HepG2 (cell line): ENCODE measurements at regions not wholly inside any gene's neighbourhood (a gene's known extent, or its start where the extent isn't known, plus 50 kb on each side); places are given as distances from the start of the nearest gene placed in this dataset.

Experiments used
- CBFB ChIP-seq: sonication (generic); formaldehyde crosslinking; IDR thresholded peaks from 2 replicates; pipeline ENCODE4 v1.4.0; 2020; ENCODE audit warnings: missing genetic modification reagents
- EP300 ChIP-seq, 3 experiments: sonication (generic) in 1 of 3; formaldehyde crosslinking in 1 of 3; IDR thresholded peaks; 2 replicates each; pipeline versions ENCODE4 v1.5.1 to v1.6.1; 2011 to 2020; ENCODE audit warnings: low read depth in 2 of 3, low read length in 2 of 3, borderline replicate concordance in 1 of 3, improper control_type of control experiment in 1 of 3, mild to moderate bottlenecking in 1 of 3, missing genetic modification reagents in 1 of 3, moderate library complexity in 1 of 3
- JUND ChIP-seq: sonication (generic); formaldehyde crosslinking; IDR thresholded peaks from 2 replicates; pipeline ENCODE4 v1.8.0; 2022; ENCODE audit warnings: mild to moderate bottlenecking, missing genetic modification reagents
- MAFK ChIP-seq, 2 experiments: IDR thresholded peaks in 1 of 2; conservative IDR thresholded peaks in 1 of 2; 2 replicates each; pipeline ENCODE4 v1.6.1; 2011; ENCODE audit warnings: improper control_type of control experiment in 2 of 2, low read length in 2 of 2
- NFYB ChIP-seq: sonication (generic); formaldehyde crosslinking; IDR thresholded peaks from 2 replicates; pipeline ENCODE4 v1.4.0; 2020; ENCODE audit warnings: missing genetic modification reagents
- NR2C2 ChIP-seq: sonication (generic); formaldehyde crosslinking; IDR thresholded peaks from 2 replicates; pipeline ENCODE4 v1.4.0; 2020; ENCODE audit warnings: missing genetic modification reagents, mild to moderate bottlenecking, moderate library complexity, borderline replicate concordance
- RFX5 ChIP-seq: IDR thresholded peaks from 2 replicates; pipeline ENCODE4 v1.6.1; 2011; ENCODE audit warnings: low read depth, low read length, improper control_type of control experiment
- THAP9 ChIP-seq: sonication (generic); formaldehyde crosslinking; IDR thresholded peaks from 2 replicates; pipeline ENCODE4; 2020; ENCODE audit warnings: missing genetic modification reagents, mild to moderate bottlenecking, borderline replicate concordance
- ZNF549 ChIP-seq: sonication (generic); formaldehyde crosslinking; IDR thresholded peaks from 2 replicates; pipeline ENCODE4 v1.5.0; 2020; ENCODE audit warnings: missing genetic modification reagents
- ZNF776 ChIP-seq: sonication (generic); formaldehyde crosslinking; IDR thresholded peaks from 2 replicates; pipeline ENCODE4 v1.4.0; 2020; ENCODE audit warnings: mild to moderate bottlenecking, missing genetic modification reagents
- TF ChIP-seq, protein P1 (sequence below): sonication (generic); formaldehyde crosslinking; IDR thresholded peaks from 2 replicates; pipeline ENCODE4 v1.5.0; 2020; ENCODE audit warnings: mild to moderate bottlenecking, missing genetic modification reagents, moderate library complexity

- TF ChIP-seq JUND (no peak), ZNF776 (CRISPR knock-in tag) (no peak), MAFK (conservative IDR thresholded peaks at IDR 0.05 in 1 of 2, IDR thresholded peaks at IDR 0.05 in 1 of 2; ENCODE audit: low read length in 2 of 2) (no peak), THAP9 (no peak), ZNF549 (CRISPR knock-in tag) (no peak), EP300 (IDR thresholded peaks at IDR 0.05; ENCODE audit: low read depth in 2 of 2, low read length in 2 of 2) (no peak), EP300 (CRISPR knock-in tag; IDR thresholded peaks at IDR 0.05; ENCODE audit: borderline replicate concordance) (no peak), CBFB (CRISPR knock-in tag) (no peak), NFYB (CRISPR knock-in tag) (no peak), NR2C2 (CRISPR knock-in tag) (no peak), RFX5 (no peak)
- TF ChIP-seq, protein P1, sequence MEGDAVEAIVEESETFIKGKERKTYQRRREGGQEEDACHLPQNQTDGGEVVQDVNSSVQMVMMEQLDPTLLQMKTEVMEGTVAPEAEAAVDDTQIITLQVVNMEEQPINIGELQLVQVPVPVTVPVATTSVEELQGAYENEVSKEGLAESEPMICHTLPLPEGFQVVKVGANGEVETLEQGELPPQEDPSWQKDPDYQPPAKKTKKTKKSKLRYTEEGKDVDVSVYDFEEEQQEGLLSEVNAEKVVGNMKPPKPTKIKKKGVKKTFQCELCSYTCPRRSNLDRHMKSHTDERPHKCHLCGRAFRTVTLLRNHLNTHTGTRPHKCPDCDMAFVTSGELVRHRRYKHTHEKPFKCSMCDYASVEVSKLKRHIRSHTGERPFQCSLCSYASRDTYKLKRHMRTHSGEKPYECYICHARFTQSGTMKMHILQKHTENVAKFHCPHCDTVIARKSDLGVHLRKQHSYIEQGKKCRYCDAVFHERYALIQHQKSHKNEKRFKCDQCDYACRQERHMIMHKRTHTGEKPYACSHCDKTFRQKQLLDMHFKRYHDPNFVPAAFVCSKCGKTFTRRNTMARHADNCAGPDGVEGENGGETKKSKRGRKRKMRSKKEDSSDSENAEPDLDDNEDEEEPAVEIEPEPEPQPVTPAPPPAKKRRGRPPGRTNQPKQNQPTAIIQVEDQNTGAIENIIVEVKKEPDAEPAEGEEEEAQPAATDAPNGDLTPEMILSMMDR (CRISPR knock-in tag) = no peak
Measured at GRCh38 chr7:84354030-84354429, 159.4 kb upstream of the SEMA3A start.
